ENCODE measurements at regions not wholly inside any gene's neighbourhood (a gene's known extent, or its start where the extent isn't known, plus 50 kb on each side); places are given as distances from the start of the nearest gene placed in this dataset.

DNA sequence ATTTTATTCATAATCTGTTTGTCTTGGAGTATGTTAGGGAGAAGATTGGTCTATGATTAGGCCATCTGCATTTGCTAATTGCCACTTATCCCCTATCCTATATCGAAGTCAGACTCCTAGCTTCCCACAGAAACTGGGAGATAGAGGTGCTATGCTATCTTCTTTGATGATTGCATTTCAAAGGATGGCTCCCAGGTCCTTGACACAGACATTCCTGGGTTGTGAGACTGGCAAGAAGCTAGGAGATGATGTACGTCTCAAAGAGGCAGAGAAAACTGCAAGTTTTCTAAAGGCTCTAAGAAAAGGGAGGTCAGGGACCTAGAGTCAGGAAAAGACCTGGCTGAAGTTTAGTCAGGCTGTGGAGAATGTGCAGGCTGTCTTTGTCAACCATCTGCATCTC is 1251.9 kb downstream of the PCDH17 start:
- DNase-seq, result no peak
- Histone ChIP-seq H3K27me3 (no peaks in the 10 kb centered on the region), H3K9me3 (no peaks in the 10 kb centered on the region), H3K36me3 (no peaks in the 10 kb centered on the region), H3K4me1 (no peaks in the 10 kb centered on the region), H3K4me3 (ENCODE audit: low read depth, low read length) (no peak overlapping the region)
- no peak for TF ChIP-seq CTCF (IDR thresholded peaks at IDR 0.05; ENCODE audit: low read depth, low read length)

DNA sequence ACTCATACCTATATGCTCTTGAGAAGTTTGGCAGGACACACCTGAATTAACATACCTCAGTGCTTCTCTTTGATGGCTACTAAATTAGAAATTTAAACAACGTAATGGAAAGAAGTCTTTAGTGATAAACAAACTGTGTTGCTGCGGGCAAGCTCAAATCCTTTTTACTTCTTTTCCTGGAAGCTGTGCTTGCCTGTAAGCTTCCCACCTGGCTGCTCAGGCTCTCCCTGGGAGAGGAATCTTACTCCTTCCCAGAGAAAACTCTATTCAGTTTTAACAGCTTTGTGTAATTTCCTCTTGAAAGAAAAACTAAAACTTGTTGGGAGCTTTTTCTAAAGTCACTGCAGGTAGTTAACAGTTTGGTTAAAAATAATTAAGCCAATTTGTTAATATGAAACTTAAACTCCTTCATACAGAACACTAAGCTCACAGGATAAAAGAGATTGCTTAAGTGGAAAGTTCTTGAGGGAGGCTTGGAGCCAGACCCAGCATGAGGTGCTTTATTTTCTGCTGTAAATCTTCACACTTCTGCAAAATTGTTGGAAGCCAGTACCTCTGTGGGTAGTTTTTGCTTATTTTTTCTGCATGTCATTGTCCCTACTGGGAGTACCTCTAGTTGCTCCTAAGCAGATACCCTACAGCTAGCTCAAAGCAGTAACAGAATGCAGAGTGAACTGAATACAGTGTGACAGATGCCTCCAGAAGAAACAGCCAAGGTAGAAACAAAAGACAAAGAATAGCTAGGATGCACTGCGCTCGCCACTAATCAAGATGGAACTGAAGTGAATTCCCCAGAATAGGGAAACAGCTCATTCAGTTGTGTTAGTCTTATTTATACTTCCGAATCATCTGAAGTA is 1253.0 kb downstream of the PCDH17 start:
- no peak for DNase-seq
- no peak overlapping the region for H3K4me3 ChIP-seq (ENCODE audit: low read depth, low read length)
- H3K36me3 ChIP-seq, result no peaks in the 10 kb centered on the region
- H3K9me3 ChIP-seq, result no peaks in the 10 kb centered on the region
- no peaks in the 10 kb centered on the region for H3K4me1 ChIP-seq
- TF ChIP-seq CTCF (IDR thresholded peaks at IDR 0.05; ENCODE audit: low read depth, low read length), result no peak
- H3K27me3 ChIP-seq, result no peaks in the 10 kb centered on the region

GRCh38 chr13:58889474-58889873 is 1257.9 kb downstream of the PCDH17 start:
- DNase-seq, result no peak
- Histone ChIP-seq H3K4me3 (ENCODE audit: low read depth, low read length) (no peak overlapping the region), H3K27me3 (no peaks in the 10 kb centered on the region), H3K9me3 (no peaks in the 10 kb centered on the region), H3K36me3 (no peaks in the 10 kb centered on the region), H3K4me1 (no peaks in the 10 kb centered on the region)
- TF ChIP-seq CTCF (IDR thresholded peaks at IDR 0.05; ENCODE audit: low read depth, low read length), result no peak

DNA sequence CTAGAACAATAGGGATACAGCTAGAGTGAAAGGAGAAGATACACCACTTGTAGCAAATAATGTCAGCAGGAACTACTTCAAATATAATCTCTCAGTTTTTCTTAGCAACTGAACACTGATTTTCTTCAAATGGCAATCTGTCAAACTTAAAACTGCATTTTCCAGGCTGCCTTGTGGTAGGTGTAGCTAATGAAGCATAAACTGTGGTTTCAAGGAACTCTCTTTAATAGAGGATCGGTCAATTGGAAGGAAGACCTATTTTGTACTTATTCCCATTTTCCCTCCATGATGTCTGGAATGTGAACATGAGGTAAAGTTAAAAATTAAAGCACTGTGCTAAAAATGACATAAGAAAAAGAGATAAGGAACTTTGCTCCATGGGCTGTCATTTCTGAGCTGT is 1261.9 kb downstream of the PCDH17 start:
- Histone ChIP-seq H3K27me3 (no peaks in the 10 kb centered on the region), H3K4me3 (ENCODE audit: low read depth, low read length) (no peak overlapping the region), H3K36me3 (no peaks in the 10 kb centered on the region), H3K9me3 (no peaks in the 10 kb centered on the region), H3K4me1 (no peaks in the 10 kb centered on the region)
- no peak for TF ChIP-seq CTCF (IDR thresholded peaks at IDR 0.05; ENCODE audit: low read depth, low read length)
- no peak for DNase-seq

DNA sequence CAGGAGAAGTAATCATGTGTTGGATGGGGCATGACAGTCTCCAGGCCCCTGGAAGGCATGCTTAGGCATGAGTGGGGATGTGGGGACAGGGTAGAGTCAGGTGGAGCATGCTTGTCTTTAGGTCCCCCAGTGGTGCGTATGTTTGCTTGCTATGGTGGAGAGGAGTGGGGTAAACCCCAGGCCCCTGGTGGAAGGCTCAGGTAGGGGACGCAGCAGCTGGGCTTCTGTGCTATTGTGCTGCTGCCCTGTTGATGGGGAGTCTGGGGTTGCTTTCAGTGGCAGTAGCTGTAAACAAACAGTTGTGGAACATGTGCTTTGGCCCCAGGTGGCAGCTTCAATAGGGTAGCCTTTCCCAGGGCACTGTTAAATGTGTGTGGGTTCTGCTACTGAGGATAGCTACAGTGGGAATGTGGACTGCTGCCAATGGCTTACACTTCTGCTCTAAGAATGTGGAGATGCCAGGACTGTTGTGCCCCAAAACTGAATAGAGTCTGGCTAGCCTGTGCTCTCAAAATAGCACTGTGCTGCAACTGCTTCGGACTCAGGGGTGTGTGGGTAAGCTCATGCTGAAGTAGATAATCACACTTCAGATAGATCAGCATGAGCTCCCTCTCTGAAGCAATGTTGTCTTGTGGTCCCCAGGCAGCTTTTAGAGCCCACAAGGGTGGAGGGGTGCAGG is 1257.3 kb downstream of the DIAPH3 start:
- DNase-seq, result no peak
- Histone ChIP-seq H3K4me3 (ENCODE audit: low read depth, low read length) (no peak overlapping the region), H3K9me3 (no peaks in the 10 kb centered on the region), H3K4me1 (no peaks in the 10 kb centered on the region), H3K36me3 (no peaks in the 10 kb centered on the region), H3K27me3 (no peaks in the 10 kb centered on the region)
- TF ChIP-seq CTCF (IDR thresholded peaks at IDR 0.05; ENCODE audit: low read depth, low read length), result no peak

DNA sequence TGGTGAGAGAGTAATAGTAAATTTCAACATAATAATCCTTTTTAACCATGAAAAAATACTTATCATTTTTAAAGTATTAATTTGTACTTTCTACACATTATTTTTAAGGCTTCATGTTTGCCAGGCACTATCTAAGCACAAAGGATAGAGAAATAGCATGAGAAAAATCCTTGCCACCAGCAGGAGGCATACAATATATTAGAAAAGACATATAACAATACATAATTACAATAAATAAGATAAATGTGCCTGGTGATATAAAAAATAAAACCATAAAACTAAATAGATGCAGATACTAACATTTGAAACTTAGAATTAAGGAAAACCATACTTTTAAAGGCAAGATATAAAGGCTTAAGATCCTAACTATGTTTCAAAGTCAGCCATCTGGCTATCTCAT is 1256.4 kb downstream of the DIAPH3 start:
- H3K4me1 ChIP-seq, result no peaks in the 10 kb centered on the region
- no peaks in the 10 kb centered on the region for H3K36me3 ChIP-seq
- no peaks in the 10 kb centered on the region for H3K27me3 ChIP-seq
- DNase-seq, result no peak
- H3K9me3 ChIP-seq, result no peaks in the 10 kb centered on the region
- TF ChIP-seq CTCF (IDR thresholded peaks at IDR 0.05; ENCODE audit: low read depth, low read length), result no peak
- no peak overlapping the region for H3K4me3 ChIP-seq (ENCODE audit: low read depth, low read length)

Measured in BE2C (cell line).